ENCODE measurements at regions not wholly inside any gene's neighbourhood (a gene's known extent, or its start where the extent isn't known, plus 50 kb on each side); places are given as distances from the start of the nearest gene placed in this dataset.
A peak's percentile ranks its signal among the peaks of the same experiment; 100 is the strongest.

- Histone ChIP-seq H3K9me2 (replicated peaks; ENCODE audit: low read length) (no peaks in the 10 kb centered on the region), H3K4me3 (ENCODE audit: low read length) (no peak overlapping the region), H3K27me3 (ENCODE audit: low read length) (no peaks in the 10 kb centered on the region), H3K9ac (ENCODE audit: low read length) (no peak overlapping the region), H3K9me3 (ENCODE audit: low read length) (no peaks in the 10 kb centered on the region), H2AFZ (ENCODE audit: low read length) (no peak overlapping the region), H4K20me1 (ENCODE audit: low read length) (no peaks in the 10 kb centered on the region), H3K27ac (ENCODE audit: low read length) (no peak overlapping the region), H3K79me2 (ENCODE audit: low read length) (no peaks in the 10 kb centered on the region), H3K36me3 (ENCODE audit: low read depth, low read length) (no peaks in the 10 kb centered on the region), H3K4me1 (ENCODE audit: insufficient read depth, low read length) (no peaks in the 10 kb centered on the region), H3F3A (ENCODE audit: low read length, unreplicated experiment) (no peaks in the 10 kb centered on the region), H3K4me2 (ENCODE audit: low read length) (no peak overlapping the region)
- CTCF ChIA-PET: no interaction called here
- intact Hi-C loops (cut with micrococcal nuclease): no loop called here
- no TSS peak for BruUV-seq (replicated peaks)
- DNase-seq: no peak
- TF ChIP-seq EZH2phosphoT487 (IDR thresholded peaks at IDR 0.05; ENCODE audit: borderline replicate concordance, low read length): no peak
- no peak for TF ChIP-seq EZH2 (IDR thresholded peaks at IDR 0.05; ENCODE audit: low read length, unreplicated experiment)
- TF ChIP-seq, protein P1, sequence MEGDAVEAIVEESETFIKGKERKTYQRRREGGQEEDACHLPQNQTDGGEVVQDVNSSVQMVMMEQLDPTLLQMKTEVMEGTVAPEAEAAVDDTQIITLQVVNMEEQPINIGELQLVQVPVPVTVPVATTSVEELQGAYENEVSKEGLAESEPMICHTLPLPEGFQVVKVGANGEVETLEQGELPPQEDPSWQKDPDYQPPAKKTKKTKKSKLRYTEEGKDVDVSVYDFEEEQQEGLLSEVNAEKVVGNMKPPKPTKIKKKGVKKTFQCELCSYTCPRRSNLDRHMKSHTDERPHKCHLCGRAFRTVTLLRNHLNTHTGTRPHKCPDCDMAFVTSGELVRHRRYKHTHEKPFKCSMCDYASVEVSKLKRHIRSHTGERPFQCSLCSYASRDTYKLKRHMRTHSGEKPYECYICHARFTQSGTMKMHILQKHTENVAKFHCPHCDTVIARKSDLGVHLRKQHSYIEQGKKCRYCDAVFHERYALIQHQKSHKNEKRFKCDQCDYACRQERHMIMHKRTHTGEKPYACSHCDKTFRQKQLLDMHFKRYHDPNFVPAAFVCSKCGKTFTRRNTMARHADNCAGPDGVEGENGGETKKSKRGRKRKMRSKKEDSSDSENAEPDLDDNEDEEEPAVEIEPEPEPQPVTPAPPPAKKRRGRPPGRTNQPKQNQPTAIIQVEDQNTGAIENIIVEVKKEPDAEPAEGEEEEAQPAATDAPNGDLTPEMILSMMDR (conservative IDR thresholded peaks at IDR 0.05; ENCODE audit: low read depth, low read length): no peak
- ATAC-seq: no peak
- POLR2A ChIA-PET (ENCODE audit: unreplicated experiment): no interaction called here
Observed at GRCh38 chrX:124592744-124593143, 246.4 kb downstream of the SH2D1A start.

GRCh38 chrX:124594017-124594651, 247.8 kb downstream of the SH2D1A start:
- H3K9me3 ChIP-seq (ENCODE audit: low read length): no peaks in the 10 kb centered on the region
- CTCF ChIA-PET: interaction anchor here (0.5 kb wide), 1 partner anchor 187 kb away, joined by 3 read pairs; no protein-coding TSS in a partner anchor
- POLR2A ChIA-PET (ENCODE audit: unreplicated experiment): interaction anchor here (0.6 kb wide), 1 partner anchor 223 kb away, joined by 3 read pairs; no protein-coding TSS in a partner anchor
- no peak overlapping the region for H3K9ac ChIP-seq (ENCODE audit: low read length)
- no peaks in the 10 kb centered on the region for H4K20me1 ChIP-seq (ENCODE audit: low read length)
- H3K4me2 ChIP-seq (ENCODE audit: low read length): no peak overlapping the region
- no peak overlapping the region for H3K27ac ChIP-seq (ENCODE audit: low read length)
- H3K4me3 ChIP-seq (ENCODE audit: low read length): no peak overlapping the region
- DNase-seq (peak; percentile 34), ATAC-seq (peak; percentile 40)
- no peak overlapping the region for H2AFZ ChIP-seq (ENCODE audit: low read length)
- intact Hi-C loops (cut with micrococcal nuclease): no loop called here
- H3F3A ChIP-seq (ENCODE audit: low read length, unreplicated experiment): no peaks in the 10 kb centered on the region
- H3K9me2 ChIP-seq (replicated peaks; ENCODE audit: low read length): no peaks in the 10 kb centered on the region
- no peak for TF ChIP-seq EZH2phosphoT487 (IDR thresholded peaks at IDR 0.05; ENCODE audit: borderline replicate concordance, low read length)
- TF ChIP-seq, protein P1 (conservative IDR thresholded peaks at IDR 0.05; ENCODE audit: low read depth, low read length): no peak
- TF ChIP-seq EZH2 (IDR thresholded peaks at IDR 0.05; ENCODE audit: low read length, unreplicated experiment): no peak
- no peaks in the 10 kb centered on the region for H3K27me3 ChIP-seq (ENCODE audit: low read length)
- H3K4me1 ChIP-seq (ENCODE audit: insufficient read depth, low read length): no peaks in the 10 kb centered on the region
- H3K36me3 ChIP-seq (ENCODE audit: low read depth, low read length): no peaks in the 10 kb centered on the region
- no peaks in the 10 kb centered on the region for H3K79me2 ChIP-seq (ENCODE audit: low read length)
- BruUV-seq (replicated peaks): no TSS peak

DNA sequence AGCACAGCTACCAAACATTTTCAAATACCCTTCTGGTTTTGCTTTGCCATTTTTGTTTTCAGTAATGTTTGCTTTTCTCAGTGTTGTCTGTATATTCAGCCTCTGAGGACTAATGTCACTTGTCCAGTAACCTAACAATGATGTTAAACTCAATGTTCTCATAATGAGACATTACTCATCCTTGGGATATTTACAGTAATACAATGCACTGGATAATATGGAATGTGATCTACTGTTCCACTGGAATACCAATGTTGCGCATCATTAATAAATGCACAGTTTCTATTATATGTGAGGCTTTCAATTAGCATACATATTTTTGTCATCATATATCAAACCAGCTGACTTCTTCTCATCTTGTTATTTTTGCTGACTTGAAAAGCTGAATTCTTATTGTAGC, 259.1 kb downstream of the SH2D1A start:
- Histone ChIP-seq H3K9me3 (ENCODE audit: low read length) (no peaks in the 10 kb centered on the region), H3K27ac (ENCODE audit: low read length) (no peak overlapping the region), H3K4me3 (ENCODE audit: low read length) (no peak overlapping the region), H3K4me1 (ENCODE audit: insufficient read depth, low read length) (peaks cover 3% of the 10 kb centered on the region; the same call in 1 of the 2 replicates), H3K9me2 (replicated peaks; ENCODE audit: low read length) (no peaks in the 10 kb centered on the region), H3K79me2 (ENCODE audit: low read length) (no peaks in the 10 kb centered on the region), H3K4me2 (ENCODE audit: low read length) (no peak overlapping the region), H3F3A (ENCODE audit: low read length, unreplicated experiment) (no peaks in the 10 kb centered on the region), H3K27me3 (ENCODE audit: low read length) (no peaks in the 10 kb centered on the region), H3K9ac (ENCODE audit: low read length) (no peak overlapping the region), H2AFZ (ENCODE audit: low read length) (no peak overlapping the region), H3K36me3 (ENCODE audit: low read depth, low read length) (no peaks in the 10 kb centered on the region), H4K20me1 (ENCODE audit: low read length) (no peaks in the 10 kb centered on the region)
- intact Hi-C loops (cut with micrococcal nuclease): no loop called here
- ChIA-PET CTCF (no interaction called here), POLR2A (ENCODE audit: unreplicated experiment) (no interaction called here)
- peak; percentile 24; the same call in 1 of the 2 replicates for ATAC-seq
- DNase-seq: peak; percentile 51
- BruUV-seq (replicated peaks): no TSS peak
- TF ChIP-seq EZH2phosphoT487 (IDR thresholded peaks at IDR 0.05; ENCODE audit: borderline replicate concordance, low read length) (no peak), EZH2 (IDR thresholded peaks at IDR 0.05; ENCODE audit: low read length, unreplicated experiment) (no peak)
- TF ChIP-seq, protein P1 (conservative IDR thresholded peaks at IDR 0.05; ENCODE audit: low read depth, low read length): no peak

Measured in PC-3 (cell line).